Fibroblast of lung (primary cell): ENCODE measurements at regions not wholly inside any gene's neighbourhood (a gene's known extent, or its start where the extent isn't known, plus 50 kb on each side); places are given as distances from the start of the nearest gene placed in this dataset.

Experiments used
- DNase-seq, 2 donors: peaks; one replicate each; pipeline versions ENCODE4 v3.0.0 to v3.0.0-alpha.2; 2010; ENCODE audit warnings: low read depth in 2 of 2
- H2AFZ ChIP-seq: 2 replicates; pipeline ENCODE4 v1.5.1; 2012; ENCODE audit warnings: low read length, control low read depth, inconsistent platforms
- H3K27ac ChIP-seq: 2 replicates; pipeline ENCODE4 v1.5.1; 2011; ENCODE audit warnings: low read length, control low read depth; ENCODE audit not compliant: insufficient read depth
- H3K27me3 ChIP-seq: 2 replicates; pipeline ENCODE4 v1.5.1; 2011; ENCODE audit warnings: mild to moderate bottlenecking, low read length; ENCODE audit not compliant: control insufficient read depth, insufficient read depth
- H3K36me3 ChIP-seq: 2 replicates; pipeline ENCODE4 v1.5.1; 2011; ENCODE audit warnings: low read length; ENCODE audit not compliant: control insufficient read depth, insufficient read depth
- H3K4me1 ChIP-seq: 2 replicates; pipeline ENCODE4 v1.5.1; 2011; ENCODE audit warnings: low read length; ENCODE audit not compliant: control insufficient read depth, insufficient read depth; ENCODE audit errors: extremely low read depth
- H3K4me2 ChIP-seq: 2 replicates; pipeline ENCODE4 v1.5.1; 2011; ENCODE audit warnings: low read length, control low read depth; ENCODE audit not compliant: insufficient read depth; ENCODE audit errors: extremely low read depth
- H3K4me3 ChIP-seq, 4 experiments: fragments of 200-600 bp in 1 of 4; sonication (generic) in 1 of 4; replicated peaks in 1 of 4; 2 replicates each; pipeline ENCODE4 v1.5.1; 2011 to 2016; ENCODE audit warnings: low read length in 4 of 4, low read depth in 3 of 4, mild to moderate bottlenecking in 3 of 4, control low read depth in 2 of 4, inconsistent platforms in 1 of 4, mixed read lengths in 1 of 4; ENCODE audit not compliant: insufficient read depth in 1 of 4; ENCODE audit errors: control extremely low read depth in 1 of 4
- H3K79me2 ChIP-seq: 2 replicates; pipeline ENCODE4 v1.5.1; 2012; ENCODE audit warnings: mild to moderate bottlenecking, low read length, inconsistent platforms; ENCODE audit not compliant: control insufficient read depth, insufficient read depth
- H3K9ac ChIP-seq: 2 replicates; pipeline ENCODE4 v1.5.1; 2011; ENCODE audit warnings: mild to moderate bottlenecking, low read length, control low read depth; ENCODE audit not compliant: insufficient read depth
- H3K9me3 ChIP-seq: 2 replicates; pipeline ENCODE4 v1.5.1; 2012; ENCODE audit warnings: low read depth, low read length; ENCODE audit not compliant: control insufficient read depth, insufficient read depth
- H4K20me1 ChIP-seq: 2 replicates; pipeline ENCODE4 v1.5.1; 2011; ENCODE audit warnings: low read length; ENCODE audit not compliant: control insufficient read depth, insufficient read depth; ENCODE audit errors: extremely low read depth
- CTCF ChIP-seq, 2 donors: IDR thresholded peaks in 1 of 2; conservative IDR thresholded peaks in 1 of 2; 1 replicate in 1 of 2; 2 replicates in 1 of 2; pipeline ENCODE4 v1.5.1; 2011 to 2012; ENCODE audit warnings: low read length in 2 of 2, control low read depth in 1 of 2, inconsistent platforms in 1 of 2, low read depth in 1 of 2, mild to moderate bottlenecking in 1 of 2
- EZH2 ChIP-seq: IDR thresholded peaks from 2 replicates; pipeline ENCODE4 v1.5.1; 2012; ENCODE audit warnings: low read length, control low read depth, mild to moderate bottlenecking; ENCODE audit errors: missing control alignments

GRCh38 chr12:125412506-125412905 is 347.3 kb downstream of the AACS start:
- no peak overlapping the region for H3K4me2 ChIP-seq
- H2AFZ ChIP-seq = no peak overlapping the region
- H3K36me3 ChIP-seq = no peaks in the 10 kb centered on the region
- no peaks in the 10 kb centered on the region for H4K20me1 ChIP-seq
- H3K9me3 ChIP-seq = no peaks in the 10 kb centered on the region
- TF ChIP-seq CTCF (conservative IDR thresholded peaks at IDR 0.05 in 1 of 2, IDR thresholded peaks at IDR 0.05 in 1 of 2; ENCODE audit: low read depth in 1 of 2, low read length in 2 of 2) (no peak), EZH2 (no peak)
- H3K27ac ChIP-seq = no peak overlapping the region
- no peak overlapping the region for H3K9ac ChIP-seq
- no peaks in the 10 kb centered on the region for H3K4me1 ChIP-seq
- no peak overlapping the region for H3K4me3 ChIP-seq
- H3K27me3 ChIP-seq = no peaks in the 10 kb centered on the region
- DNase-seq = no peak
- no peaks in the 10 kb centered on the region for H3K79me2 ChIP-seq

GRCh38 chr12:125417446-125417845 is 352.2 kb downstream of the AACS start:
- DNase-seq = no peak
- H3K9ac ChIP-seq = no peak overlapping the region

GRCh38 chr12:125418902-125419564 is 353.8 kb downstream of the AACS start:
- Histone ChIP-seq H3K36me3 (no peaks in the 10 kb centered on the region), H3K4me3 (no peak overlapping the region), H3K4me1 (no peaks in the 10 kb centered on the region), H3K27me3 (no peaks in the 10 kb centered on the region), H3K27ac (no peak overlapping the region), H4K20me1 (no peaks in the 10 kb centered on the region), H2AFZ (no peak overlapping the region), H3K9ac (no peak overlapping the region), H3K9me3 (no peaks in the 10 kb centered on the region), H3K4me2 (no peak overlapping the region), H3K79me2 (no peaks in the 10 kb centered on the region)
- DNase-seq = peak in 1 of 2 donors; percentile 6
- TF ChIP-seq EZH2 (no peak), CTCF (conservative IDR thresholded peaks at IDR 0.05 in 1 of 2, IDR thresholded peaks at IDR 0.05 in 1 of 2; ENCODE audit: low read depth in 1 of 2, low read length in 2 of 2) (no peak)

More at GRCh38 chr12:125417446-125417845, 352.2 kb downstream of the AACS start:
- Histone ChIP-seq H3K36me3 (no peaks in the 10 kb centered on the region), H3K9me3 (no peaks in the 10 kb centered on the region), H3K4me3 (no peak overlapping the region), H4K20me1 (no peaks in the 10 kb centered on the region), H3K4me1 (no peaks in the 10 kb centered on the region), H3K79me2 (no peaks in the 10 kb centered on the region), H3K27ac (no peak overlapping the region), H3K4me2 (no peak overlapping the region), H3K27me3 (no peaks in the 10 kb centered on the region), H2AFZ (no peak overlapping the region)
- no peak for TF ChIP-seq EZH2
- no peak for TF ChIP-seq CTCF (conservative IDR thresholded peaks at IDR 0.05 in 1 of 2, IDR thresholded peaks at IDR 0.05 in 1 of 2; ENCODE audit: low read depth in 1 of 2, low read length in 2 of 2)
